Nucleus accumbens (tissue), 56 donors: ENCODE measurements at regions not wholly inside any gene's neighbourhood (a gene's known extent, or its start where the extent isn't known, plus 50 kb on each side); places are given as distances from the start of the nearest gene placed in this dataset.
A peak's percentile ranks its signal among the peaks of the same experiment; 100 is the strongest.

ENCODE experiments used
- DNase-seq, 56 donors: peaks; one replicate each; lab custom pipeline; 2025; lab: John Stamatoyannopoulos, UW

DNA sequence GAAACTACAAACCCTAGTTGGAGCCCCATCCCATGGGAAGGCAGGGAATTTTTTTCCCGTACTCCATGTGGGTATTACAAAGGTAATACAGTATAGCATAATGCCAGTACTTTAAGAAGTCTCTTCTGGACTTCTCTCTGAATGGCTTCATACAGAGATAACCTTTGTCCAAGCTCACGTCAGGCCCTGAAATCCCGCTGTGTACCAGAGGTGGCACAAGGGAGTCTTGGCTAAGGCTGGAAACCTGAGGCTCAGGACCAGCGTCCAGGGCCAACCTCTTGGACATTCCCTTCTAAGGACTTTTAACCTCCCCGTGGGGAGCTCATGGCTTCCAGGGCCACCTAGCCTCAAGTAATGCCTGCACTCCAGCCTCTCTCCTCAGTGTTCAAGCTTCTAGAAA lies 338.9 kb upstream of the FAM241A start:
- no peak for DNase-seq

- DNase-seq, result no peak
Measured at GRCh38 chr4:111807576-111807975, 337.7 kb upstream of the FAM241A start.

DNA sequence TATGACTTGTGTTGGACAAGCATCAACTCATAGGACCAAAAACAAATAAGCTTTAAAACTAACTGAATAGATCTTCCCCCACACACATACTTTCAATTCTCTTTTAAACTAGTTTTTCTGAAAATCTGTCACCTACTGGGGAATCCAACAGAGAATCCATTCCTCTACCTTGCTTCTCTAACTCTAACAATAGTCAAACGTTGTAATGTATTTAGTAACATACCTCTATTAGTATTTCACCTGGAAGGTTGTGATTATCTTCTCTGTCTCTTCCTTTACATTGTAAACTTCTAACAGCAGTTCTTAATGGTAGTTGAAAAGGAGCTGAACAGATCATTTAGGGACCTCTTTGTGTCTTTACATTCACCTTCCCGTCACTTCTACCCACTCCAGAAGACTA lies 337.1 kb upstream of the FAM241A start:
- no peak for DNase-seq

DNA sequence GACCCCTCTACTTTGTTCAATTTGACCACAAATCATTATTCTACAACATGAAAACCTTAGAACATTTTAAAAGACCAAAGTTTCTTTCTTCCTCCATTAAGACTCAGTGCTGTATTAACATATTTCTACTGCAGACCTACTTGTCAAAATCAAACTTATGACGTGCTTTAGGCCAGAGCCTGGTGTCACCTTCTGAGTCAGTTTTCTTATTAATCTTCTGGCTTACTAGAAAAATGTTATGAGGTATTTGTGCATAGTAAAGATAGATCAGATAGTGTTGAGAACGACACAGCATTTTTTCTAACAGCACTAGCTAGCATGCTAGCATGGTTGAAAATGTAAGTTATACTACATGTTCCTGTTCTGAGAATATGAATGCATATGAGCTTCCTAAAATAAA lies 333.6 kb upstream of the FAM241A start:
- DNase-seq, result no peak

DNA sequence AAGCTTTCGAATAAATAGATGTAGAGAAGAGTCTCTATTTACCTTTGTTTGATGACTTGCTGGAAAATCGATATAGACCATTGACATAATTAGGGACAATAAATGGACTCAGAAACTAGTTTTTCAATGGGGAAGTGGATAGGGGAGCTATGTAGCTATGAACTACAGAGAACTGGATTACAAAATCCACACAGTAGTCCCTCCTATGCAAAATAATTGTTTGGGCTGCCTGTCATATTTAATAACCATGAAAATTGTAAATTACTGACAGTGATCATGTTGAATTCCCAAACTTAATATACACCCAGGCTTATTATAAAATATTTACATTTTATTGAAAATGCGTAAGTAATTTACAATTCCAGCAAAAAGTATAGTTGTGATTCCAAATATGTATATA lies 333.1 kb upstream of the FAM241A start:
- no peak for DNase-seq

GRCh38 chr4:111812760-111813159 lies 332.5 kb upstream of the FAM241A start:
- no peak for DNase-seq

- DNase-seq, result peak in 4 of 56 donors; percentile 7 to 45 (median 14)
Measured at GRCh38 chr4:111813555-111814140, 331.6 kb upstream of the FAM241A start.

GRCh38 chr4:111814961-111815360 lies 330.3 kb upstream of the FAM241A start:
- DNase-seq, result no peak

- DNase-seq, result no peak
Measured at GRCh38 chr4:111821342-111821741, 323.9 kb upstream of the FAM241A start.

DNA sequence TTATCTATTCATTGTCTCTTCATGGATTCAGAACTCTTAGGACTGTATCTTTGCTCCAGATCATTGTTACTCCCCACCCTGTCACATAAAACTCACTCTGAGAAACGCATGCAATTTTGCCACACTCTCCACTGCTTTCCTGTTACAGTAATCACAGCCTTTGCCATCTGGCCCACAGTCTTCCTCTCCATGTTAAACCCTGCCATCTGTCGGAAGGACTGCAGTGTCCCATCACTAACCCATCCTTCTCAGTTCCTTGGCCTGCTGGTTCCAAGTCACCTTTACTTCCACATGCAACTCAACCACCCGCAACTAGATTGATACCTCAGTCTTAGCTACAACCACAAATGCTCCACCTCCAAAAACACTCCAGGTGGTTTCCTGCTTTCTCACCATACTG lies 308.7 kb upstream of the FAM241A start:
- DNase-seq, result no peak

DNA sequence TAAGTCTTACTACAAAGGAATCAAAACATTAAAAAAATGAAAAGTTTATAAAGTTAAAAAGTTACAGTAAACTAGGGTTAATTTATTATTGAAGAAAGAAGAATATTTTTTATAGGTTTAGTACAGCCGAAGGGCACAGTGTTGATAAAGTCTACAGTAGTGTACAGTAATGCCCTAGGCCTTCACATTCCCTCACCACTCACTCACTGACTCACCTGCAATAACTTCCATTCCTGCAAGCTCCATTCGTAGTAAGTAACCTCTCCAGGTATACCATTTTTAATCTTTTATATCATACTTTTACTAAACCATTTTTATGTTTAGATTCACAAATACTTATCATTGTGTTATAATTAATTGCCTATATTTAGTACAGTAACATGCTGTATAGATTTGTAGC lies 307.5 kb upstream of the FAM241A start:
- no peak for DNase-seq

- DNase-seq, result peak in 7 of 56 donors; percentile 1 to 18 (median 5)
Measured at GRCh38 chr4:111838406-111838930, 306.8 kb upstream of the FAM241A start.

DNA sequence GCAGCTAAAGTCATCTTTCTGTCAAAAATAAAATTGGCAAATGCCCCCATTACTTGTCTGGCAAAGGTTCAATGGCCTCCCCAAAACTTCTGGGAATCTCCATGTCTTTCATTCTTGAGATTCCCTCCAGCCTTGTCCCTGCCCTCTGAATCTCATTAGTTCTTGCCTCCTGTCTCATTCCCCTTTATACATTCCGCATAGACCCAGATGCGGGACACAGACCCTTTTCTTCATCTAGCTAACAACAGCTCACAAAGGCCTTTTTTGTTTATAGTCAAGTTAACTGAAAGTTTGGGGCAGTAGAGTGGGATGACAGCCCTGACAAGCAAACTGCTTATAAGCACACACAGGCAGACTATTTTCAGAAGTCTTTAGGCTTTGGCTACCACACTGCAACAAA lies 306.1 kb upstream of the FAM241A start:
- DNase-seq, result peak in 21 of 56 donors; percentile 2 to 45 (median 14)

- DNase-seq, result no peak
Measured at GRCh38 chr4:111842336-111842735, 302.9 kb upstream of the FAM241A start.

GRCh38 chr4:111847296-111848008 lies 297.8 kb upstream of the FAM241A start:
- DNase-seq, result no peak

GRCh38 chr4:111849746-111850284 lies 295.4 kb upstream of the FAM241A start:
- DNase-seq, result no peak

DNA sequence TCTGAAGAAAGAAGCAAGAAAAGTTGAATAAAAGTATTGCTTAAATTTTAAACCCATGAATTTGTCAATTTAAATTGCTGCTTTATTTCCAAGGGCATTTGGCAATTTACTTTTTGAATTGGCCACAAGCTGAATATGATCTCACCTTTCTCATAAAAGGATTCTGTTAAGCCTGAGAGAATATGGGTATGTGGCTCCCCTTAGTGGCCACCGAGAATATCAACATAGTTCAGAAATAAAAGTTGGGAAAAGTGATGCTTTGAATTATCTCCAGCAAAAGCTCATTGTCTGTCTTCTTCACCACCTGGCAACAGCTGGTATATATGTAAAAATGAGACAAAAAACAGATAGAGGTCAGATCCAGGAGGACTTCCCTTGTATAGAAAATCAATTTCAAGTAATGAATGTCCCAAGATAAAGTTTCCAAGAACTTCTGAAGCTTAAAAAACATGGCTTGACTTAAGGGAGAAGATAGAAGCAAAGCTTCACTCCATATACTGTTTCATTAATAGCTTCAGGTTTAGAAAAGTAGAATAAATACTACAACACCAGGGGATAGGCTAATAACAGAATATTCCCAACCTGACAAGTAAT lies 290.7 kb upstream of the FAM241A start:
- peak in 13 of 56 donors; percentile 5 to 48 (median 14) for DNase-seq

GRCh38 chr4:111855308-111855707 lies 289.9 kb upstream of the FAM241A start:
- DNase-seq, result no peak

- no peak for DNase-seq
Measured at GRCh38 chr4:111864066-111864465, 281.2 kb upstream of the FAM241A start.

DNA sequence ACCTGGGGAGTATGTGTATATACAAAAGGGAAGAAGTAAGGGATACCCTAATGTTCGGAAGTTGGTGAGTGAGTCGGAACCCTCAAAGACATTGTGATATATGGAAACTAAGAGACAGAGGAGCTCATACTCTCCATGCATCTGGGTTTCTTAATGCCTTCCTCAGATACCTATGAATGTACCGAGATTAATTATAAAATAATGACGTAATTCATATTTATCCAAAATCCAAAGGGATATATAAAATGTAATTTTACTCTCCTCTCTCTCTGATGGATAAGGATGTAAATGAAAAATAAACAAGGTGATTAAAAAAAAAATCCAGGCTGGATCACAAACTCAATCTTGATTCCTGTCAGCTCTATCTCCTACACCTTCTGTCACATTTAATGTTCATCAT lies 275.9 kb upstream of the FAM241A start:
- no peak for DNase-seq

- no peak for DNase-seq
Measured at GRCh38 chr4:111871802-111872201, 273.5 kb upstream of the FAM241A start.

- DNase-seq, result no peak
Measured at GRCh38 chr4:111873801-111874200, 271.5 kb upstream of the FAM241A start.
